COLO668 (cell line): ENCODE measurements at regions not wholly inside any gene's neighbourhood (a gene's known extent, or its start where the extent isn't known, plus 50 kb on each side); places are given as distances from the start of the nearest gene placed in this dataset.

Source experiments
- DNase-seq: peaks from one replicate; lab custom pipeline; 2025; ENCODE audit not compliant: unreplicated experiment; lab: John Stamatoyannopoulos, UW

DNA sequence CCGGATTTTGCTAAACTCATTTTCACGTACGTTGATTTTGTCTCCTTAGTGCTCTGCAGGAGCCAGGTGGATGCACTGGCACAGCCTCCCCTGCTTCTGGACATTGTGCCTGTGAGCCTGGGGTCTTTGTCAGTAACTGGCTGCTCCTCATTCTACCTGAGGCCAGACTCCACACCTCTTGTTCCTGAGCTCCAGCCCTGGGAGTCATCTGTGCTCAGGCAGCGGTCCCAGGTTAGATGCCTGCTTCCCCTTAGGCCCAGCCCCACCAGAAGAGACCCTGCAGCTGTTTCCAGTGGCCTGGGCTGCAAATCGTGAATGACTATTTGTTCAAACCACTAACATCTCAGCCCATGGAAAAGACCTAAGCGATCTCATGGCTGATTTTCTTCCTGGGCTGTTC lies 129.1 kb downstream of the ERMARD start:
- no peak for DNase-seq

DNA sequence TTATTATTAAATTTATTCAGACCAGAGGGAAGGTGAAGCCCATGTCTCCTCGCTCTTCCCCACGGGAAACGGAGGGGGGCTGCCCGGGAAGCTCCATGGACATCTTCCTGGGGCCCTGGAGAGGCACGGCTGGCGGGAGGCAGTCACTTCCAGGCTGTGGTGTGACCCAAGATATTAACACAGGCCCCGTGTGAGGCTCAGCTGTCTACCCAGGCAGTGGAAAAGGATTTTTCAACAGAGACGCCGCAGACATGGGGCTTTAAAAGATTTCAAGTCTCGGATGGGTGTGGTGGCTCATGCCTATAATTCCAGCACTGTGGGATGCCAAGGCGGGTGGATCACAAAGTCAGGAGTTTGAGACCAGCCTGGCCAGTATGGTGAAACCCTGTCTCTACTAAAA lies 117.9 kb downstream of the ERMARD start:
- no peak for DNase-seq

DNA sequence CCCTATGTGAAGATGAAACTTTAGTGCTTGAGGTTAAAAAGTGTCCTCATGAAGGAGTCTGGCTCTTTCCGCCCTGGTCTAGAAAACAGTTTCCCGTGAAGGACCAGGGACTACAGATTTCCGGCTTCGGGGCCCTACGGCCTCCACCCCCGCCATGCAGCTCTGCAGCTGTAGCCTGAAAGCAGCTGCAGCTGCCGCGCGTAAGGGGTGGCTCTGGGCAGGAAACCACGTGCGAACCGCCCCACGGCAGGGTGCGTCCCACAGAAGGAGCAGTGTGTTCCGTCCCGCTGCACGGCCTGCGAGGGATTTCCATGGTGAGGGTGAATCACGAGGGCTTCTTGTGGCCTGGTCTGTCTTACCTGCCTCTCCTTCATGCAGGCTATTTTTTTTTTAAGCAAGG lies 117.0 kb downstream of the ERMARD start:
- DNase-seq: peak; percentile 13

- DNase-seq: no peak
Measured at GRCh38 chr6:169867751-169868191, 116.3 kb downstream of the ERMARD start.

GRCh38 chr6:169866668-169867521 lies 115.5 kb downstream of the ERMARD start:
- DNase-seq: no peak

DNA sequence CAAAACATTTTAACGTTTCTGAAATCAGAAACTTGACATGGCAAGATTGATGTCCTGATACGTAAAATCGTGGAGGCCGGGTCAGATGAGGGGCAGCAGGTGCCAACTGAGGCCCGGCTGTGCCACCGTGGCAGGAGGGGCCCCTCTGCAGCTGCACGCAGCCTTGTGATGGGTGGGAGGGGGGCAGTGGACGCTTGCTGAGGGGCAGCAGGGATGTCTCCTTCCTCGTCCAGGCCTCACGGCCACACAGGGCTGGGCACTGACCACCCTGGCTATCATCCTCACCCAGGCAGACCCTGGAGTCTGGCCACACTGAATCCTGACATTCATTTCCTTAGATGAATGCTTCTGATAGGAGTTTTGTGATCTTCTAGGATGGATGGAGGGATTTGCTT lies 114.7 kb downstream of the ERMARD start:
- DNase-seq: no peak

DNA sequence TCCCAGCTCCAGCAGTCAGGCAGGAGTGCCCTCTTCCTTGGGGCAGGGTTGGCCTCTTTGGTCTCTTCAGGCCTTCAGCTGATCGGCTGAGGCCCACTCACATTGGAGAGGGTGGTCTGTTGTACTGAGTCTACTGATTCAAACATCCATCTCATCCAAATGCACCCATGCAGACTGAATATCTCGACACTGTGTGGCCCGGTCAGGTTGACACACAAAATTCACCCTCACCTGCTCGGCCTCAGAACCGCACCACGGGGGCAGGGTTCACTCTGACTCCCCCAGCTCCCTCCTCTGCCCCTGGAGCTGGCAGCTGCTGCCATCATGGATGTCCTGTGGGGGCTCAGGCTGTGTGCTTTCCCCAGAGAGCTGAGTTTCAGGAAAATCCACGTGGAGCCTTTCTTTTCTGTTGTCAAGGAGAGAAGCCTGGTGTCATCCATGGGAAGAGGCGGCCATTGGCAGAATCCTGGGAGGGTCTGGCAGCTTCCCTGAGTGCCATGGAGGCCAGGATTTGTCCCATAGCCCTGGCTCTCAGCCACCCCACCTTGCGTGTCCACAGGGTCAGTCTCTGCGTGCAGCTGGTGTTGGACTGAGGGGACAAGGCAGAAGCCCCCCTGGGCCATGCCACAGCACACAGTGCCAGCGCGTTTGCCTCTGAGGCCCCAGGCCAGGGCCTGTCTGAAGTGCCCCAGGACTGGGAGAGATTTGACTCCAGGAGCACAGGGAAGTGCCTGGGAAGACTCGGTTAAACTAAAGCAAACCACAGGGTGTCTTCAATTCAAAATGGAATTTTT lies 114.1 kb downstream of the ERMARD start:
- DNase-seq: no peak

DNA sequence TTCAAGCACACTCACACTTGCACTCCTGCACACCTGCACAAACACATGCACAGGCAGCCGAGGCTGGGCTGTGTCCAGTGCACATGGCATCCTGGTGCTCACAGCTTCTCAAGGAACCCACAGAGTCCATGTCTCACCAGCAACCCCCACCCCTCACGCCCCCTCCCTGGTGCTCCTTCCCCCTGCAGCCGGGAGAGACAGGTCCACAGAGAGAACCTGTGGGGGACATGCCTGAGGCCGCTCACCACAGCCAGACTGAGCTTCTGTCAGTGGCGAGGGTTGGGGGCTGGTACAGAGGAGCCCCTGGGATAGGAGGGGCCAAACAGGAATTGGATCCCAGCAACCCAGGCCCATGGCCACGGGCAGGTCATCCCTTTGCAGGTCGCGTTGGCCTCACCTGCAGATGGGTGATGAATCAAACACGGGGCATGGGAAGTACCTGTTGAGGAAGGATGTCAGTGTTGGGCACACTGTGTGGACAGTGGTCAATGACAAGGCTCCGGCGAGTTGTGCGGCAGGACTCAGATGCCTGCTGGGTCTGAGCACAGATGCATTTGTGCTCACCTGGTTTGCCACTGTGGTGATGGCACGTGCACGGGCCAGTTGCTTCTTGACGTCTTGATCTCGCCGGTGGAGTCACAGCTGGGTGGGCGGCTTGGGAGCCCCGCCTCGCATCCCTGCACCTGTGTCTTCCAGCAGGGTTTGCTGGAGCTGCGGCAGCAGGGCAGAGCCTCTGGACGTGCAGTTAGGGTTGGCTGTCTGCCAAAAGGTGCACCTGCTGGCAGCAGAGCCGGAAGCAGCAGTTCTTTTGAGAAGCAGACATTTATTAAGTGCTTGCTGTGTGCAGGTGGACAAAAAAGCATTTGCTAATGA lies 113.0 kb downstream of the ERMARD start:
- peak; percentile 92 for DNase-seq

- no peak for DNase-seq
Measured at GRCh38 chr6:169863710-169864109, 112.3 kb downstream of the ERMARD start.

- DNase-seq: peak; percentile 52
Measured at GRCh38 chr6:169862892-169863525, 111.6 kb downstream of the ERMARD start.

DNA sequence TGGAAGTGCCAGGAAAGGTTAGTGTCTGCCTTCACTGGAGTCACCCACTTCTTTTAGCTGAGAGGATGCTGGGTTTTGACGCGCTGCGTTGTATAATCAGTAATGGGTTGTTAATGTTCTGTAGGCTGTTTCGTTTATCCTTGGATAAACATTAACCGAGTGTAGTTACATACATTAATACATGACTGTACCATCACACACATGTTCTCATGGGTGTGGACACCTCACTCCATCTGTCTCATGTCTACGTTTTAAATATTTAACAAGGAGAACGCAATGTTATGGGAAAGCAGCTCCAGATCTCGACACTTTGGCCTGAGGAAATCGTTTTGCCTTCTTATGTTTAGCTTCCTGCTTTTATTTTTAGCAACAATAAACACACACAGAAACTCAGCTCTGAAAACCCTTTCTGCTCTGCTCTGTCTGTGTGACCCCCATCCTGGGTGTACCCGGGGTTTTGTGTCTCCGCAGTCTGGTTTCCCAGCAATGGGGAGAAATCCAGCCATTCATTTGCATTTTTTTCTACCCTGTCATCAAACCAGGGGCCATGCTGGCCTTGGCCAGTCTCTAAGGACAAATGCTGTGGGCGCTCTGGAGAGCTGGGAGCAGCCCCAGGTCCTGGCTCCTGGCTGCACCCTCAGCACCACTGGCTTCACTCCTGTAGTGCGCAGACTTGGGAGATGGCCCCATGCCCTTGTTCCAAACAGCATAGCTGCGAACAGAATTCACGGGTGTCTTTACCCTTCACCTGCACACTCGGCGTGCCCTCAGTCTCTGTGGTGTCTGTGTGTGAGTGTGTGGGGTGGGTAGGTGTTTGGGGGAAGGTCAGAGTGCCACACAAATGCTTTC lies 110.8 kb downstream of the ERMARD start:
- peak; percentile 8 for DNase-seq

- no peak for DNase-seq
Measured at GRCh38 chr6:169861431-169862042, 110.1 kb downstream of the ERMARD start.

DNA sequence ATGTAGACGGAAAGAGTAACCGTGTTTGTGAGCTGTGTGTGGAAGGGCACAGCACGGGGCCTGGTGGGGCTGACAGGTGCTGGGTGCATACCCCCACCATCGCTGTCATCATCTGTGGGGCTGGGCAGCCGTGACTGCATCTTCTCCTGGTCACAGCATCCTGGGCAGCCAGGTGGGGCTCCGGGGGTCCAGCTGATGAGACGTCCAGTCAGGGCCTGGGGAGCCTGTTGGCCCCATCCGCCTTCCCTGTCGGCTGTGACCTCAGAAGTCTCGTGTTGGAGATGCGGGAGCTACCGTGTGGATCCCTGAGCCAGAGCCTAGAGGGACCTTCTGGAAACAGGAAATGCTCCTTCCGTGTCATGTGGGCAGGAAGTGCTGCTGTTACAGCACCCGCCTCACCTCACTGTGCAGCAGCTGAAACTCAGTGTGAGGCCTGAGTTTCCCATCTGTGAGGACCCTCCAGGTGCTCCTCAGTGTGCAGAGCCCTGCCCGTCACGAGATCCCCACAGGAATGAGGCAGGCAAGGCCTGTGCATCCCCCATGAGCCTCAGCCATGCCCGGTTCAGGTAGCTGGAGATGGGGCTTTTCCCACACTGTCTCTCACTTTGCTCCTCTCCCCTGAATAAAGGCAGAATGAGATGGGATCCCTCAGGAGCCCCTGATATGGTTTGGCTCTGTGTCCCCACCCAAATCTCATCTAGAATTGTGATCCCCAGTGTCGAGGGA lies 108.7 kb downstream of the ERMARD start:
- DNase-seq: no peak

GRCh38 chr6:169859401-169859977 lies 108.1 kb downstream of the ERMARD start:
- DNase-seq: no peak

DNA sequence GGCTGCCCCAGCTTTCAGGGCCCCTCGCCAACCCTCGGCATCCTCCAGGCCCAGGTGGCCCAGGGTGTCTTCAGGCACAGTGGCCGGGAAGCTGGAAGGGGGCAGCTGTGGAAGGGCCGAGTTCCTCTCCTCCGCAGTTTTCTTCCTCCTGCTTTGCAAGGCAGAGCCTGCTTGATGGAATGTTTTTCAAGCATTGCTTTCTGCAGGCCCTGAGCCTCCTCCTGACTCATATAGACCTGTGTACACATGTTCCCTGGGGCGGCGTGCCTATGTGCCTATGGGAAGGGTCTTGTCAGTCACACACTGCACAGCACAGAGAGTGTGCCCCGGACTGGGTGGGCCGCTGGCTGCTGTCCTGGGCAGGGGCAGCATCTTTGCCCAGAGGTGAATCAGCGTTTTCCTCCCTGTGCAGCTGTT lies 107.5 kb downstream of the ERMARD start:
- no peak for DNase-seq

DNA sequence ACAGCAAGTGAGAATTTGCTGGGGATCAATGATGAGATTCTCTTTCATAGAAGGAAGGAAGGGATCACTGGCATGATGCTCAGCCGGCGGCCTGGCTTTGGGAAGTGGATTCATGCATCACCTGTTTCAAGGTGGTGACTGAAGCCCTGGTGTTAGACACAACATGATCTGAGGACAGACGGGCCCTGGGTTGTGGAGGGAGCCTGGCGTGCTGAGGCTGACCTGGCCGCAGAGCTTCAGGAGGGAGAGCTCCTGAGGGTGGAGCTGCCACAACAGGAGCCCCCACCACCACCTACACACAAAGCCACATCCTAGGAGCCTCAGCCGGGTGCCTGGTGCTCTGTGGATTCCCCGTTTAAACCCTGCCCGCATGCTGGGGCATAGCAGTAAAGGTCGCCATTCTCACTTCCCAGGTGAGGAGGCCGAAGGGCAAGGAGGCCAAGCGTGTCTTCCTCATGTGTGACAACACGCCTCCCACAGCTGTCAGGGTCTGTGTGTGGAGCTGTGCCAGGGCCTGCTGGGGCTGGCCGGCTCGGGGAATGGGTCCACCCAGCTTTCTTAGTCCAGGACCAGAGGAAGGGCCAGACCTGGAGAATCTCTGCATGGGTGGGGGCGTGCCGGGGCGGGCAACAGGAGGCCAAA lies 107.0 kb downstream of the ERMARD start:
- DNase-seq: no peak

GRCh38 chr6:169857343-169858292 lies 106.2 kb downstream of the ERMARD start:
- DNase-seq: no peak
